PC-9 (cell line): ENCODE measurements at regions not wholly inside any gene's neighbourhood (a gene's known extent, or its start where the extent isn't known, plus 50 kb on each side); places are given as distances from the start of the nearest gene placed in this dataset.

ENCODE experiments used
- EZH2 ChIP-seq: fragments of 200-600 bp; sonication (generic); IDR thresholded peaks from 2 replicates; pipeline ENCODE4 v1.8.0; 2017; ENCODE audit warnings: antibody characterized with exemption, low read depth
- TF ChIP-seq, protein P1 (sequence below): fragments of 200-600 bp; sonication (generic); conservative IDR thresholded peaks from 2 replicates; pipeline ENCODE4 v1.6.1; 2017; ENCODE audit warnings: mixed run types, antibody characterized with exemption, mild to moderate bottlenecking, moderate library complexity

DNA sequence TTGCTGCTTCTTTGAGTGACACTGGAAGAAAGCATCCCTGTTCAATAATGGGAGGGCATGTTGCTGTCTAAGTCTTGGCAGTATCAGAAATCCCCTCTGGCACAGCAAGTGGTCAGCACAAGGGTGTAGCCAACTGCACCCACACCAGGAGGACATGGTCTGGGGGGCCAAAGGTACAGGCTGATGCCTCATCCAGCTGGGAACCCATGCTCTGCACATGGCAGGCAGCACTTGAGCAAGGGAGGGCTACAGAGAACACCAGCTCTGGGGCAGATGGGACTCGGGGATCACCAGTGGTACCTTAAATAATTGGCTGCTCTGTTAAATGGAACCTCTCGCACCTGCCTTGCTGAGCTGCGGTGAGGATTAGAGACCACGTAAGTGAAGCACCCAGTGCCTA is 265.2 kb downstream of the SYK start:
- TF ChIP-seq, protein P1, sequence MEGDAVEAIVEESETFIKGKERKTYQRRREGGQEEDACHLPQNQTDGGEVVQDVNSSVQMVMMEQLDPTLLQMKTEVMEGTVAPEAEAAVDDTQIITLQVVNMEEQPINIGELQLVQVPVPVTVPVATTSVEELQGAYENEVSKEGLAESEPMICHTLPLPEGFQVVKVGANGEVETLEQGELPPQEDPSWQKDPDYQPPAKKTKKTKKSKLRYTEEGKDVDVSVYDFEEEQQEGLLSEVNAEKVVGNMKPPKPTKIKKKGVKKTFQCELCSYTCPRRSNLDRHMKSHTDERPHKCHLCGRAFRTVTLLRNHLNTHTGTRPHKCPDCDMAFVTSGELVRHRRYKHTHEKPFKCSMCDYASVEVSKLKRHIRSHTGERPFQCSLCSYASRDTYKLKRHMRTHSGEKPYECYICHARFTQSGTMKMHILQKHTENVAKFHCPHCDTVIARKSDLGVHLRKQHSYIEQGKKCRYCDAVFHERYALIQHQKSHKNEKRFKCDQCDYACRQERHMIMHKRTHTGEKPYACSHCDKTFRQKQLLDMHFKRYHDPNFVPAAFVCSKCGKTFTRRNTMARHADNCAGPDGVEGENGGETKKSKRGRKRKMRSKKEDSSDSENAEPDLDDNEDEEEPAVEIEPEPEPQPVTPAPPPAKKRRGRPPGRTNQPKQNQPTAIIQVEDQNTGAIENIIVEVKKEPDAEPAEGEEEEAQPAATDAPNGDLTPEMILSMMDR: no peak
- no peak for TF ChIP-seq EZH2
